NCI-H510A (cell line): ENCODE measurements at regions not wholly inside any gene's neighbourhood (a gene's known extent, or its start where the extent isn't known, plus 50 kb on each side); places are given as distances from the start of the nearest gene placed in this dataset.

ENCODE experiments used
- DNase-seq: peaks from one replicate; lab custom pipeline; 2025; lab: John Stamatoyannopoulos, UW

DNA sequence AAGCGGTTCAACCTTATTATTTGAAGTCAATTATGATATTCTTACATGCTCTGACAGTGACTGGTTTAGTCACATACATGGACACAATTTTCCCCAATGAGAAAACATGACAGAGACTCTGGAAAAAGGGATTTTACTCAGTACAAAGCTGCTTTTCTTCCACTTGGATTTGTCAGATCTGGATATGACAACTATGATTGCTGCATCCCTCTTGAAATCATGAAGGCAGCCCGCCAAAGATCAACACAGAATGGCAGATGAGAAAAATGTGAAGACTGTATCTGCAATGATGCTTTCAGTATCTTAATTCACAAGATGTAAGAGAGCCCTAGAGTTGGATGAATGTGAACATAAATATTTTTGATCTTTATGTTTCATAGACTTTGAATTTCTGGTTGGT lies 439.6 kb downstream of the CDH8 start:
- DNase-seq: no peak

DNA sequence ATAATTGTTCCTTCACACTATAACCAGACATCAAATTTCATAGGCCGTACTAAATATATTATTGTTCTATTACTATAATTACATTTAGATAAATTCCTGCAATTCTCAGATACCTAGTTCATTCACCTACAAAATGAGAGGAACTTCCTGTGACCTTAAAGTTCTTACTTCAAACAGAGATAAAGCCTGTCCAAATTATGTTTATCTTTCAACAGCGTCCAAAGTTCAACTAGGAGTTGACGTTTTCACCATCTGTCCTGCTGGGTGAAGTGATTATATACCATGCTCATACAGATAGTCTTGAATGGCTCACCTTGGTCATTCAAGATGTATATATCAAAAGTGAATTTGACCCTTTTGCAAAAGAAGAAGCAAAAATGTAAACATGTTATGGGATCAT lies 440.6 kb downstream of the CDH8 start:
- DNase-seq: no peak

DNA sequence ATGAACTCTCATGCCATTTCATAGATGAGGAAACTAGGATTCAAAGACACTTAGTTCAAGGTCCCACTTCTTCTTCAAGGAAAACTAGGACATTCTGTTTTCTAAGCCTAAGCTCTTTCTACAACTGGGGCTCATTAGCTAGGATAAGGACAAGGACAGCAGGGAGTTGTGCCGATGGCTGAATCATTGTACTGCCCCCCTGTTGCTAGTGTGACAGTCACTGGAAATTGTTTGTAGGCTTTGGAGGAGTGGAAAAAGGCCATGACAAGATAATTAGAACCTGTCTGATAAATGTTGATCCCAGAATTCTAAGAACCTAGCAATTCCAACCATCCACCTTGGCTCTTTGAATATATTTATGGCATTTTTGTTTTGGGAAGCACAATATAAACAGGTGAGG lies 445.7 kb downstream of the CDH8 start:
- DNase-seq: no peak

DNA sequence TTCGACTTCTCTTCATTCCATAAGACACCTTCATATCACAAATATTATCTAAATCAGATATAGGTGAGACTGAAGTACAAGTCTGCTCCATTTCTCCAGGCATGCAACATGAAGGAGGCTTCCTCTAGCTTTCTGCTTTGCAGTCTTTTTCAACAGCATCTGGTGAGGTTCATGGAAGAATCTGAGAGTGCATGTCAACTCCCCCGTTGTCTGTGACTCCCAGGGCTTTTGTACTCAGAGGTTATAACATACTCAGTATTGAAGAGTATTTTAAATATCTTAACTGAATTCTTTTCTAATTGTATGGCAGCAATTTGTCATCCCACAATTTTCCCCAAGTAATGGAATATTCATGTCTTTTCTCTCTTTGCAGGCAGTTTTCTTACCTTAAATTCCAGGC lies 448.7 kb downstream of the CDH8 start:
- no peak for DNase-seq

DNA sequence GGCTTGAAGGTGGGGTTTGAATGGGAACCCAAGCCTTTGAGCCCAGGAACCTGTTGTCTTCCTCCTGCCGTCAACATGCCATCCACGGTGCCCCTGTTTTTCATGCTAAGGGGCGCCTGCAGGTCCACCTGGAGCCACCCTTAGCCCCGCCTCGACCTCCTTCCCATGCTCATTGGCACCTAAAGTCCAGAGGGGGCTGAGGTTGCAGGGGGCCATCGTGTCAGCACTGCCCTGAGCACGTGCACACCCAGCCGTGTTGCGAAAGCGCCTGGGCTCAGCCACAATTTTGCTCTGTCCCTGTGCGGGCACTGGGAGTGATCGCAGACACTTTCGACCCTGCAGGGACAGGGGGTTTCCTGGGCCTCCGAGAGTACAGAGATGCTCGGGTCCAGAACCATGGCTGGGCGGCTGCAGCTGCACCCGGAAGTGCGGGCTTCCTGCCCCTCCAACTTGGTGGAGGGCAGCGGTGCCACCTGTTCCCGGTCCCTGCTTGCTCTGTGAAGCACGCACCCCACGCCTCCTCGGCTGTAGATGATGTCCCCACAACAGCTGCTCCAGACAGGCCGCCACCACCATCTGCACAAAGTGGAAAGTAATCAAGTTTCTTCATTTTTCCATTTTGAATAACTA lies 454.7 kb downstream of the CDH8 start:
- no peak for DNase-seq

DNA sequence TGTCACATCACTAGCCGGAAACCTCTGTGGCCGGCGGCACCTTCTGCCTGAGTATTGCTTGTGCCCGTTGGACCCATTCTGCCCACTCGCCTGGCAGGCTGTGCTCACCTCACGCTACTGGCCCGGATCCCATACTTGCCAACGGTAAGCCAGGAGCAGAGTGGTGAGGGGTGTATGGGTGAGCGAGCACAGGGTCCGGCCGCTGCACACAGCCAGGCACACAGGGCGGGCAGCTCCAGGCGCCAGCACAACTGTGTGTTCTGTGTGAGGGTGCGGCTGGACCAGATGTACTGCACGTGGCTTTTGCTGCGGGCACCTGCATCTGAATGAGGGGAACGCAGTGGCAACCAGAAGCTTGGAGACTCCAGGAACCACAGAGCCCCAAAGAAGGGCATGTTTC lies 455.7 kb downstream of the CDH8 start:
- DNase-seq: no peak

DNA sequence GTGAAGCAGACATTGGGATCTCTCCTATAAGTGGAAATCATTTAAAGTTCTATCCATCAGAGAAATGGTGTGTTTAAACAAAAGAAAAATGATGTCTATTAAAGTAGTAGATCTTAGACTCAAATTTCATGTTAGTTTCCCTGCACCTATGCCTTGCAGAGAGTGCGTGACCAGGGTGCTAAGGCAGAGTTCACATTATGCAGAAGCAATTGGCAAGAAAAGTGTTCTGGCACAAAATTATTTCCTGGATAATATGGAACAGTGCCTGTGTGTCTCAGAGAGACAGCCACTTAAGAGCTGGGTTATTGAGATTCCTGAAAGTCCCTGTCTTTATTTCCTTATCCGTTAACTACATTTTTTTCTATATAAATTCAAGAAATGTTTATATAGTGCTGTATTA lies 457.0 kb downstream of the CDH8 start:
- no peak for DNase-seq

DNA sequence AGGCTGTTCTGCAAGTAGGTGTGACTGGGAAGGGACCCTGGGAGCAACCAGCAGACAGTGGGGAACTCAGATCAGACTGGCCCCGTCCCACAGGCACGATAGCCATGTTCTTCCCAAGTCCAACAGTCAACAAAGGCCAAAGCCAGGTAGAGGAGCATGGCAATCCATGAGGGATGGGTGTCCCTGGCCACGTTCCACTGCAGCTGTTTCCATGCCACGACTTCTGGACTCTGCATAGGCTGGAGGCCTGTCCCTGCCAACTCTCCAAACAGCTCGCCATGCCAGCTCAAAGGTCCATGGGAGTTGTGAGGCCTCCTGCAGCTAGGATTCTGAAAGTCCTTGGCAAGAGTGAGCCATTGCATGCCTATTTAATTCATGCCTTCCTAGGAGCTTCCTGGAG lies 459.8 kb downstream of the CDH8 start:
- DNase-seq: no peak

DNA sequence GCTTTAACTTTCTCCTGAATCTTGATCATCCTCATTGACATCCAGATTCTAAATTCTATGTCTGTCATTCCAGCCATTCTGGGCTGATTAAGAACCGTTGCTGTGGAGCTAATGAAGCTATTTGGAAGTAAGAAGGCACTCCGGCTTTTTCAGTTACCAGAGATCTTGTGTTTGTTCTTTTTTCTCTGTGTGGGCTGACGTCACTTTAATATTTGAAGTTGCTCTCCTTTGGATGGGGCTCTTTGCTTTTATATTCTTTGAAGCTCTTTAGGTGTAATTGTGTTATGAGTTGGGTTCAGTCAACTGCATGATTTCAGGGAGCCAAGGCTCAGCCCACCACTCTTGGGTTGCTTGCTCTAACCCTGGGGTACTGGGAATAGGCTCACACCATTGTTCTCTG lies 460.6 kb downstream of the CDH8 start:
- no peak for DNase-seq

DNA sequence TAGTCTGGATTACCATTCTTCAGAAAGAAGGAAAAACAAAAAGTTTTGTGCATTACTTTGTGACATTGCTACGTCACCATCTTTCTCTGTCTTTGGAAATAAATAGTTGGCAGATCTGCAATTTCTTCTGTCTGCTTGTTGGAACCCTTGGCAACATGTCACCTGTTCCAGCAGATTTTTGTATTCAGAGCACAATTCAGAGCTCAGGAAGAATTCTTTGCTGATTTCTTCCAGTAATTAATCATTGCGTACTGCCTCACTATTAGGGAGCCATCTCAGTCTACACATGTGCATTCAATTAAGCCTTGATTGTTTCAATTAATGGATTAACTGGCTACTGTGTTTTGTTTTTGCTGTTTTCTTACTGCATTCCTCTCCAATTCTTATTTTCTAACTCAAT lies 467.2 kb downstream of the CDH8 start:
- no peak for DNase-seq

DNA sequence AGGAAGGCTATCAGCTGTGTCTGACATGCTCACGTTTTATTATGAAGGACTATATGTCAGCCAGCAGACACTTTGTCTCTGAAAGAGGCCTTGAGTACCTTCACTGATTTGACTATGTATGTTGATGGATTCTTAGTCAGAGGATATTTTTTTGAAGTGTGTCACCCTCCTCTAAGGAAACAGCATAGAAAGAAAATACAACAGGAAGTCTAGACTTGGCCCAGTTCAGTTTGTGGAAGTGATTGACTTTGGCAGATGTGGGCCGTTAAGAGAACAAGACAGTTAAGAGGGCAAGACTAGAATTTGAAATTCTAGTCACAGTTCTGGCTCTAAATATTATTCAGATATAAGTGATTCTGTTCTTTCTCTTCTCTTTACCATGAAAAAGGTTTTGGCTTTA lies 471.5 kb downstream of the CDH8 start:
- no peak for DNase-seq

DNA sequence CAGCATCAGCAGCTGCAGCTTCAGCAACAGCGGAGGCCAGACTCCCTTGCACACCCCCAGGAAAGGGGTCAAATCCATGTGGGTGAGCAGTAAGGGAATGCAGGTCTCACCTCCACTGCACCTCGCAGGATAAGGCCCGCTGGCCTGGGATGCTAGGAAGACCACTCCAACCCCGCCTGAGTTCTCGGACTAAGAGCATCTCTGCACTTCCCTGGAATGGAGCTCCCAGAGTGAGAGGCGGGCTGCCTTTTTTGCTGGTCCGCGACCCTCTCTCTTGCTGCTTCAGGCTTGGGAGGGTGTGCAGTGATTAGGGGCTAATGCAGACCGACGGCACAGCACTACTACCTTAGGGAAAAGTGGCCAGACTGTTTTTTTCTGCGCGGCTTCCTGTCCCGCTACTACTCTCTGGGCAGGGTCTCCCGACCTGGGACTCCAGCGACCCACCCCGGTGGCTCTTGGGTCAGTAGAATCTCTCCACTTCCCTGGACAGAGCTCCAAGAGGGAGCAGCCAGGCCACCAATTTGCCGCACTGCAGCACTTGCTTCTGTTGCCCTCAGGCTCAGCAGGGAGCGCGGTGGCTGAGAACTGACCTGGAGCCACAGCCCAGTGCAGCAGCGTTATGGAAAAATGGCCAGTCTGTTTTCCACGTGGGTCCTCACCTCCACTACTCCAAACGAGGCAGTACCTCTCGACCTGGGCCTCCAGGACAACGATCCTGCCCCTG lies 480.4 kb downstream of the CDH8 start:
- DNase-seq: no peak

DNA sequence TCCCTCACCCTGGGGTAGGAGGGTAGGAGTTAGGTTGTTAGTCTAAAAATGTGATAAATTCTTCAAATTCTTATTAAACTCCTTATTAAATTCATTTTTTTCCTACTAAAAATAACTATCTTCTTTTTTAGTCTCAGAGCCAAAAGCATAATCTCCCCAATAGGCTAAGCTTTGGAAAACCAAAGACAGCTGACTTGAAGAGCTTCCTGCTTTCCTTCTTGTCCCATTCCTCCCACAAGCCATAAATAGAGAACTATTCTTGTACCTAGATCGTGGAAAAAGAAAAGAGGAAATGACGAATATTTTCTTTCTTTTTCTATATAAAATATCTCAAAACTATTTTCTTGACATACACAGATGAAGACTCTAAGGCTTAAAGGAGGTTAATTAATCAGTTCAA lies 486.9 kb downstream of the CDH8 start:
- DNase-seq: no peak

DNA sequence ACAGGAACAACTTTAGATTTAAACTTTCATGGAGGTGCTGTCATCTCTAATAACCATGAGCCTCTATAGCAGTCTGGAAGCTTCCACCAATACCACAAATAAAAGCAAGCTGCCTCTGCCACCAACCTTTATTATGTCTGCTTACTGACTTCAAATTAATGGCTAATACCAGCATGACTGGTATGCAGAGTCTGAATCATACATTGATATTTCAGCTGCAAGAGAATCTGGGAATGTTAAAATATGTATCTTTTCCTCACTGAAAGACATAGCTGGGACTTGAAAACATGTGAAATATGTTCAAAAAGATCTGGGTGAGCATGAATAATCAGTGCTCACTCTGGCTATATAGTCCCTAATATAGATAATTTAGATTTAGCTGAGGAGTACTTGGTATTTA lies 488.6 kb downstream of the CDH8 start:
- no peak for DNase-seq

DNA sequence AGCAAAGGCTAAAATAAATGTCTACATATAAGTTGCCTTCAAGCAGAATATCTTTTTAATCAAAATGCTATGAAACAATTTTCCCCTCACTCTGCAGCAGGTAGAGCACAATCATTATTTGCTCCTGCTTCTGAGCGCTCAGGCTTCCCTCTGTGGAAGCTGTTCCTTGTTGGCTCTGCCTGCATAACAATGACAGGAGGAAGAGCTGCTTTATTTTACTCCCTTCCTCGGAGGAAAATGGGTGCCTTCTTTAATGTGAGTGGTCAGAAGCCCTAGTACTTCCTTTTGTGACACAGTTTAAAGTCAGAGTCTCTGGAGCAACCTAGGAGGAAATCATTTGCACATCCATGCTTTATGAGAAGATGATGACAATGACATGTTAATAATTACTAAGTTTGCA lies 492.1 kb downstream of the CDH8 start:
- no peak for DNase-seq

DNA sequence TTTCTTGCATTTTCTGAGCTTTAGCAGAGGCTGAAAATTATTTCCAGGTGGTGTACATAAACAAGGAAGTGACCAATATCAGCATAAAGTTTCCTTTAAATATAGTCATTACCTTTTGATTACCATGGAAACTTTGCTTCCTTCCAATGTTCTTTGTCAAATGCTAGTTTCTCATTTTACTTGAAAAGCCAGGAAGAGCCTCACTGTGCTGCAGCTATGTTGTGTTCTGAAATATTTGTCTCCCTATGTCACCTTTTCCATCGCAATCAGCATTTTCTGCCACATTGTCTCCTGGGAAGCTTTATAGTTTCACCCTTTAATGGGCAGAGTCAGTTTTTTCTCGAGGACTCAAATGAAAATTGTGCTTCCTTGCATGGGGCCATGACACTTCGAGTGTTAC lies 496.0 kb downstream of the CDH8 start:
- no peak for DNase-seq

DNA sequence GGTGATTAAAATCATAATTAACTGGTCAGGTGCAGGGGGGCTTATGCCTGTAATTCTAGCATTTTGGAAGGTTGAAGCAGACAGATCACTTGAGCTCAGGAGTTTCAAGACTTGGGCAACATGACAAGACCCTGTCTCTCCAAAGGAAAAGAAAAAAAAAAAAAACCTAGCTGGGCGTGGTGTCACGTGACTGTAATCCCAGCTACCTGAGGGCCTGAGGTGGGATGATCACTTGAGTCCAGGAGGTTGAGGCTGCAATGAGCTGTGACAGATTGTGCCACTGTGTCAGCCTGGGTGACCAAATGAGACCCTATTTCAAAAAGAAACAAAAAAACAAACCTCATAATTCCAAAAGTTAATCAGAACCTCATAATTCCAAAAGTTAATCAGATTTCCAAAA lies 505.5 kb downstream of the CDH8 start:
- DNase-seq: no peak

DNA sequence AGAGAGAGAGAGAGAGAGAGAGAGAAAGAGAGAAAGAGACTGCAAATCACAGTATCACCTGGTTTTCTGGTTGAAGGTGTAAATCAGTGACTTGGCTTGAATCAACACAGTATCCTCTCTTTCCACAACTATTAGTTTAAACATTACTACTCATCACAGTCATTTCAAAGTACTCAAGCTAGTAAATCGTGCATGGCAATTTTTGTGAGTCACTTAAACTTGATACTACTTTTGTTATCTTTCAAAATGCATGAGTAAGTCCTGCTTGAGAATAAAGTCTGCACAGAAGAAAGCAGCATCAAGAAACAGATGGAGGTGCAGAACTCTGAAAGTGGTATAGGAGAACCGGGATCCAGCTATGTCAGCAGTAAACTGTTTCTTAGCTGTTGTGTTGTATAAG lies 535.4 kb downstream of the CDH8 start:
- no peak for DNase-seq

DNA sequence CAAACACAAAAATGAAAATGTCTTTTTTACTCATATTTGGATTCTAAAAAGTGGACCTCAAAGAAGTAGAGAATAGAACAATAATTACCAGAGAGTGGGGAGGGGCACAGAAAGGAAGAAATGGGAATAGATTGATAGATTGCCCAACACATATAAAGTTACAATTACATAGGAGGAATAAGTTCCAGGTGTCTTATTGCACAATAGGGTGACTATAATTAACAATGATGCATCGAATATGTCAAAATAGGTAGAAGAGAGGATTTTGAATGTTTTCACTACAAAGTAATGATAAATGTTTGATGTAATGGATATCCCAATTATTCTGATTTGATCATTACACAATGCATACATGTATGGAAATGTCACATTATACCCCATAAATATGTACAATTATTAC lies 556.0 kb downstream of the CDH8 start:
- no peak for DNase-seq

DNA sequence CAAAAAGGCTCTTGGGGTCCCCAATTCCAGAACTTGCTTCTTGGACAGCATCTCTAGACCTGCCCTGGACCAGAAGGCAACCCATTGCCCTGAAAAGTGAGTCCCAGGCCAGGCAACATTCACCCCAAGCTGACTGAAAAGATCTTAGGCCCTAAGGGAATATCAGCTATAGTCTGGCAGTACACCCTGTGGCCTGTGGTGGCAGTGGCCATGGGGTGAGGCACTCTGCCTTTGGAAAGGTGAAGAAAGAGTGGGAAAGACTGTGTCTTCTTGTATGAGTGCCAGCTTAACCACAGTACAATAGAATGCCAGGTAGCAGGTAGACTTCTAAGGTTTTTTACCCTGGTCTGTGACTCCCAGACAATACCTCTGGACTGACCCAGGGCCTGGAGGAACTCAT lies 564.5 kb downstream of the CDH8 start:
- DNase-seq: no peak

DNA sequence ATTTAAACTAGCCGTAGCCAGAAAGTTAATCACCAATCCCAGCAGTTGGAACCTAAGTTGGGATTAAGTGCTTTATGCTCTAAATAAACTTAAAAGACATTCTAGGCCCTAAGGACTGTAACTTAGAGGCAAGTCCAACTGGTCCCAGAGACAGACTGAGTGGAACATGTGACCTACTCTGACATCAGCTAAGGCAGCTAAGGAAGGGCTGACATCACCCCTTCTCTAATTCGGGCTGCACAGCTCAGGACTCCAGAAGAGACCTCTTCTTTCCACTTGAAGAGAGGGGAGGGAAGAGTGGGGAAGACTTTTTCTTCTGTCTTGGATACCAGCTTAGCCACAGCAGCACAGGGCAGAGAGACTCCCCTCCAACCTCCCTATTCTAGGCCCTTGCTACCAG lies 565.2 kb downstream of the CDH8 start:
- DNase-seq: no peak

DNA sequence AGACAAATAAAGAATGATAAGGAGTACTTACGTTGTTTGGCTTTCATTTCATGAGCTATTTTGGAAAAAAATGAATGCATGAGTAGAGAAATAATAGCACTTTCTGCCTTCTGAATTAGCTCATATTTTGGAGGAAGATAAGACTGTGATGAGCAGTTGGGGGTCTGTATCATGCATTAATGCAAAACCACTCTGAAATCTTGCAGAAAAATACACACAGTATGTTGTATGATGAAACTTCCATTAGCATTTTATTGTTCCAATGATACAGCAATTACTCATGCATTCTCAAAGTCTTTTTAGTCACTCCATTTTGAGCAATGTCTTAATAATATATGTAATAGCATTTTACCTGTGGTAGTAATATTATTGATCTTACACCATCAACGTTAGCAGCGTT lies 571.0 kb downstream of the CDH8 start:
- no peak for DNase-seq

DNA sequence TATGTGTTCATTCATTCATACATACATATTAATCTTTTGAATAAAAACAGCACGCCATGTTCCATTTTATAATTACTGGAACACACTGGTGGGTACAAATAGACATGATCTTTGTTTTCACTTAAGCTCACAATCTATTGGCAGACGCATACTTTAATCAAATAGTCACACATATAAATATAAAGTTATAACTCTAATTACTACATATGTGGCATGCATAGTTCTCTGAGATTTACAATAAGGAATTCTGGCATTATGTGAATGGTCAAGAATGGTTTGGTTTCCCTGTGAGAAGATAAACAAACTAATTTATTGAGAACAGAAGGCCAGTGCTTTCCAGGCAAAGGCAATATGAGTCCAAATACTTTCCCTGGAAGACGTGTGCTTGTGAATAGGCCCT lies 576.2 kb downstream of the CDH8 start:
- DNase-seq: no peak

DNA sequence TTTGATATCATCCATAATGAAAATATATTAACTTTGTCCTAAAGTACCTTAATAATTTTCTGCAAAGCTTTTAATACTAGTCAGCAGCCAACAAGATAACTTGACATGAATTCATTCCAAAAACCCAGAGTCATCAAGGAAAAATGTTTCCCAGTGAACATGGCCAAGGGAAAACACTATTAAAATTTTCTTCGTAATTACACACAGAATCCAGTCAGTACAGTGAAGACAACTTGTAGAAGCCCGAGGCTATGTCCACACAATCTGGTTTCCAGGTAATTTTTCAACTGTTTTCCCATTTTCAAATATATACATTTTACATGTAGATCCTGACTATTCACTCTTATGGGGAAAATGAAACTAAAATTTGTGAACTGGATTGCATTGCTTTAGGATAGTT lies 600.9 kb downstream of the CDH8 start:
- no peak for DNase-seq
